SK-N-MC (cell line): ENCODE measurements at regions not wholly inside any gene's neighbourhood (a gene's known extent, or its start where the extent isn't known, plus 50 kb on each side); places are given as distances from the start of the nearest gene placed in this dataset.

ENCODE experiments used
- EZH2 ChIP-seq: fragments of 200-600 bp; sonication (generic); IDR thresholded peaks from one replicate; pipeline ENCODE4 v1.6.1; 2017; ENCODE audit warnings: antibody characterized with exemption
- FOXP2 ChIP-seq: optimal IDR thresholded peaks from 2 replicates; pipeline ENCODE3; 2011; ENCODE audit warnings: mild to moderate bottlenecking, moderate library complexity; ENCODE audit not compliant: insufficient read depth; ENCODE audit errors: extremely low read length, control extremely low read depth
- POLR2AphosphoS5 ChIP-seq: IDR thresholded peaks from 2 replicates; pipeline ENCODE4 v1.6.1; 2012; ENCODE audit warnings: mild to moderate bottlenecking, low read depth, low read length, borderline replicate concordance

- TF ChIP-seq POLR2AphosphoS5 (no peak), EZH2 (no peak), FOXP2 (no peak)
These were observed 444.9 kb downstream of the TMX3 start for GRCh38 chr18:68270017-68270416.
